ENCODE measurements at regions not wholly inside any gene's neighbourhood (a gene's known extent, or its start where the extent isn't known, plus 50 kb on each side); places are given as distances from the start of the nearest gene placed in this dataset.

GRCh38 chr3:190989218-190989617 is 126.7 kb upstream of the GMNC start:
- no peaks in the 10 kb centered on the region for H3K9me3 ChIP-seq (ENCODE audit: low read depth)

GRCh38 chr3:190988102-190988501 is 125.6 kb upstream of the GMNC start:
- H2AFZ ChIP-seq (replicated peaks), result no peak overlapping the region
- no peaks in the 10 kb centered on the region for H3K36me3 ChIP-seq
- H3K4me3 Mint-ChIP-seq, result no peak overlapping the region
- TF ChIP-seq EZH2 (IDR thresholded peaks at IDR 0.05) (no peak), CTCF (IDR thresholded peaks at IDR 0.05) (no peak), EZH2phosphoT487 (IDR thresholded peaks at IDR 0.05) (no peak)
- no peak overlapping the region for H3K4me3 ChIP-seq
- DNase-seq (ENCODE audit: low spot score), result no peak
- H3K9me3 Mint-ChIP-seq, result peaks cover 24% of the 10 kb centered on the region
- peaks cover 5% of the 10 kb centered on the region for H3K4me1 Mint-ChIP-seq
- H4K20me1 ChIP-seq (ENCODE audit: low read depth), result no peaks in the 10 kb centered on the region
- H3K4me2 ChIP-seq, result no peak overlapping the region
- no peaks in the 10 kb centered on the region for H3F3A ChIP-seq (ENCODE audit: low read depth)
- no peak overlapping the region for H3K27ac Mint-ChIP-seq
- no peak overlapping the region for H3K27ac ChIP-seq
- H3K27me3 ChIP-seq, result no peaks in the 10 kb centered on the region
- H3K9me3 ChIP-seq (ENCODE audit: low read depth), result no peaks in the 10 kb centered on the region
- peaks cover 3% of the 10 kb centered on the region for H3K4me1 ChIP-seq
- peaks cover 7% of the 10 kb centered on the region for H3K27me3 Mint-ChIP-seq (ENCODE audit: insufficient read depth, low read depth)
- no peaks in the 10 kb centered on the region for H3K79me2 ChIP-seq (ENCODE audit: low read depth)
- no peak overlapping the region for H3K9ac ChIP-seq
- H3K36me3 Mint-ChIP-seq, result peaks cover 5% of the 10 kb centered on the region

More at GRCh38 chr3:190989218-190989617, 126.7 kb upstream of the GMNC start:
- DNase-seq (ENCODE audit: low spot score), result no peak
- peaks cover 24% of the 10 kb centered on the region for H3K9me3 Mint-ChIP-seq
- no peak overlapping the region for H3K4me3 ChIP-seq
- peaks cover 9% of the 10 kb centered on the region for H3K4me1 Mint-ChIP-seq
- no peak for TF ChIP-seq CTCF (IDR thresholded peaks at IDR 0.05)
- no peak for TF ChIP-seq EZH2phosphoT487 (IDR thresholded peaks at IDR 0.05)
- TF ChIP-seq EZH2 (IDR thresholded peaks at IDR 0.05), result no peak
- H3K4me3 Mint-ChIP-seq, result no peak overlapping the region
- no peaks in the 10 kb centered on the region for H3K36me3 ChIP-seq
- H3K4me2 ChIP-seq, result no peak overlapping the region
- no peaks in the 10 kb centered on the region for H3F3A ChIP-seq (ENCODE audit: low read depth)
- H3K27ac Mint-ChIP-seq, result no peak overlapping the region
- H4K20me1 ChIP-seq (ENCODE audit: low read depth), result no peaks in the 10 kb centered on the region
- H3K27me3 Mint-ChIP-seq (ENCODE audit: insufficient read depth, low read depth), result peaks cover 7% of the 10 kb centered on the region
- H2AFZ ChIP-seq (replicated peaks), result no peak overlapping the region
- no peak overlapping the region for H3K27ac ChIP-seq
- peaks cover 8% of the 10 kb centered on the region for H3K4me1 ChIP-seq
- H3K9ac ChIP-seq, result no peak overlapping the region
- no peaks in the 10 kb centered on the region for H3K27me3 ChIP-seq
- peaks cover 5% of the 10 kb centered on the region for H3K36me3 Mint-ChIP-seq
- H3K79me2 ChIP-seq (ENCODE audit: low read depth), result no peaks in the 10 kb centered on the region

- H3K27me3 Mint-ChIP-seq (ENCODE audit: insufficient read depth, low read depth), result peaks cover 7% of the 10 kb centered on the region
- no peak overlapping the region for H3K27ac ChIP-seq
- no peak overlapping the region for H2AFZ ChIP-seq (replicated peaks)
- no peaks in the 10 kb centered on the region for H4K20me1 ChIP-seq (ENCODE audit: low read depth)
- H3K27ac Mint-ChIP-seq, result no peak overlapping the region
- H3K27me3 ChIP-seq, result no peaks in the 10 kb centered on the region
- peaks cover 5% of the 10 kb centered on the region for H3K36me3 Mint-ChIP-seq
- no peak overlapping the region for H3K4me2 ChIP-seq
- H3K79me2 ChIP-seq (ENCODE audit: low read depth), result no peaks in the 10 kb centered on the region
- peaks cover 26% of the 10 kb centered on the region for H3K9me3 Mint-ChIP-seq
- no peaks in the 10 kb centered on the region for H3K36me3 ChIP-seq
- no peaks in the 10 kb centered on the region for H3K9me3 ChIP-seq (ENCODE audit: low read depth)
- H3K9ac ChIP-seq, result no peak overlapping the region
- DNase-seq (ENCODE audit: low spot score), result no peak
- H3K4me1 Mint-ChIP-seq, result no peaks in the 10 kb centered on the region
- TF ChIP-seq EZH2 (IDR thresholded peaks at IDR 0.05) (no peak), CTCF (IDR thresholded peaks at IDR 0.05) (no peak), EZH2phosphoT487 (IDR thresholded peaks at IDR 0.05) (no peak)
- H3F3A ChIP-seq (ENCODE audit: low read depth), result no peaks in the 10 kb centered on the region
- no peak overlapping the region for H3K4me3 ChIP-seq
- H3K4me3 Mint-ChIP-seq, result no peak overlapping the region
- H3K4me1 ChIP-seq, result no peaks in the 10 kb centered on the region
Observed at GRCh38 chr3:190984502-190985244, 122.2 kb upstream of the GMNC start.

Data from neural progenitor cell (in vitro differentiated cells).